NT2/D1 (cell line): ENCODE measurements at regions not wholly inside any gene's neighbourhood (a gene's known extent, or its start where the extent isn't known, plus 50 kb on each side); places are given as distances from the start of the nearest gene placed in this dataset.

Experiments used
- SUZ12 ChIP-seq: IDR thresholded peaks from 2 replicates; pipeline ENCODE4 v1.6.1; 2011; ENCODE audit not compliant: insufficient read length, insufficient read depth; ENCODE audit errors: extremely low read depth
- YY1 ChIP-seq: IDR thresholded peaks from 2 replicates; pipeline ENCODE4 v1.6.1; 2011; ENCODE audit not compliant: insufficient read length, insufficient read depth

DNA sequence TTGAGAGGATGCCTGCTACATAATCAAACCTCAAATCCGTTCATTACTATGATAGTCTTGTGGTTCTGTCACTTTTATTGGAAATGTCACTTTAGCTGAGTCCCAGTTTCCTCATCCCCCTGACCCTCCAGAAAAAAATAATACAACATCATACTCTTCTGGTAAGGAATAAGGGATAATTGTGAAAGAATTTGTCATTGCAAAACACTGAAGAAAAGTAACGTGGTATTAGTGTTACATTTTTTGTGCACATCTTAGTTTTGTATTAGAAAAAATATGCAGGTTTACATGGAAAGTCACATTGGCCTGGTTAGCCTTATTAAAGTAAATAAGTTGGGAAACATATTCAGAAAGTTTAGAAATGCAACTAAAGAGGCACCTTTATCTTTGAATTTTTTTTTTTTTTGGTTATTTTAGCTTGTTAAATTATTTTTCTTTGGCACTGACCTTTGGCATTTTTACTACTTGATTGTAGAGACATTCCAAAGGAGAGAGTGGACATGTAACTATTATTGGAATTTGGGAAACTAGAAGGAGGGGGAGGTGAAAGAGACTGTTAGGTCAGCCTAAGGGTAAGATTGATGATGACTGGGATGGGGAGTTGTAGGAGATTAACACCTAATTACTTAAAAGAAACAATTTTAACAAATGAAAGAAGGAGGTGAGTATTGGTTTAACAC is 462.2 kb upstream of the RARB start:
- TF ChIP-seq SUZ12, result no peak
- TF ChIP-seq YY1, result no peak
